ENCODE measurements at regions not wholly inside any gene's neighbourhood (a gene's known extent, or its start where the extent isn't known, plus 50 kb on each side); places are given as distances from the start of the nearest gene placed in this dataset.
A peak's percentile ranks its signal among the peaks of the same experiment; 100 is the strongest.
"Not testable (repeated sequence)": the region's sequence is repeated elsewhere in the genome, so short reads cannot be mapped to it uniquely, and the experiment has no call there.

- no peak for DNase-seq (ENCODE audit: low read depth in 3 of 3)
Observed at GRCh38 chr6:37580176-37580955, 80.7 kb upstream of the CCDC167 start.

DNA sequence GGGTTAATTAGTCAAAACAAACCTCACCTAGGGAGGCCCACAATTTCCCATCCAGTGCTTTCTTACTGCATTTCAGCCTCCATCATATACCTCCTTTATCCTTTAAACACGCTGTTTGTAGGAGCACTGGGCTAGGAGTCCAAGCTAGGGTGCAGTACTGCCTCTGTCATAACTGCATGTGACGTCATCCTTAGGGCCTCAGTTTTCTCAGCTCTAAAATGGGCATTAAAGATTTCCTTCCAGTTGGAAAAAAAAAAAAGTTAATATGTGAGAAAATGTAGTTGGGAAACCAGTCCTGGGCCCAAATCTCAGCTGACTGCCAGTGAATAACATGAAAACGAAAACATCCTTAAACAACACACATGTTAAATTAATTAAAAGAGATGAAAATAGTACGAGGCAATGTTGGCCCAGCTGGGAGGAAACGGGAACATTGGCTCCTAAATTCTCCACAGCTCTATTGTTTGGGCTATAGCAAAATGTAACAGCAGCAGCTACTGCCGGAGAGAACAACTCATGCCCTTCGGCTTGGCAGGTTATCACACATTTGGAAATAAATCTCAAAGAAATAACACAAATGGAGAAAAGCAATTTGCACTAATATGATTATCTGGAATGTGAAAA, 79.9 kb upstream of the CCDC167 start:
- DNase-seq (ENCODE audit: low read depth in 3 of 3): no peak

DNA sequence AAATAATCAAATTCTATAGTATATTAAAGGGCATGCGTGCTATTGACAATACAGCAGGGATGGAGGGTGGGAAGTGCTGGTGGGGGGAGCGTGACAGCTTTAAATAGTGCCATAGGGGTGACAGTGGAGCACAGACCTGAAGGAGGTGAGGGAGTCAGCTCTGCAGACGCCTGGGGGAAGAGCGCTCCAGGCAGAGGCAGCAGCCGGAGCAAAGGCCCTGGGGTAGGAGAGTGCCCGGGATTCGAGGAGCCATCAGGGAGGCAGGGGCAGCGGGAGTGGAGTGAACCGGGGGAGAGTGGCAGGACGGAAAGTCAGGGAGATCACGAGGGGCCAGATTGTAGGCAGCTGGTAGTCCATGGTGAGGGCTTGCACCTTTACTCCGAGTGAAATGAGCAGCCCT, 78.4 kb upstream of the CCDC167 start:
- DNase-seq (ENCODE audit: low read depth in 3 of 3): no peak

GRCh38 chr6:37576336-37576737, 76.6 kb upstream of the CCDC167 start:
- no peak for DNase-seq (ENCODE audit: low read depth in 3 of 3)

DNA sequence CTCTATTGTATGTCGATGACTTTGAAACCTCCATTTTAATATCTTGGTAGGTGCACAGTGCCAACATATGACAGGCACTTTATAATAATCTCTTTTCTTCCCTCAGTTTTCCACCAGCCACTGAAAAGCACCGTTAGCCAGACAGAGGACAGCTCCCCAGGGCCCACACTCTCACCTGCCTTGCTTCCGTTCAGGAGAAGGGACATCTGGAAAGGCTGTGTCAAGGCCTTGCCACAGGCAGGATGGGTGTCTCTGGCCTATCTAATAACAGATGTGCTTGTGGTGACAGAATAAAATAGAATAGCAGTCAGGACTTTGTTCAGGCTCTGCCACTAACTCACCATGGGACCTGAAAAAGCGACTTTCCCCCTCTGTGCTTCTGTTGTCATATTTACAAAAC, 75.5 kb upstream of the CCDC167 start:
- DNase-seq (ENCODE audit: low read depth in 3 of 3): no peak

GRCh38 chr6:37572334-37572733, 72.6 kb upstream of the CCDC167 start:
- DNase-seq (ENCODE audit: low read depth in 3 of 3): no peak

GRCh38 chr6:37570482-37571133, 70.9 kb upstream of the CCDC167 start:
- DNase-seq (ENCODE audit: low read depth in 3 of 3): no peak

- DNase-seq (ENCODE audit: low read depth in 3 of 3): no peak
Observed at GRCh38 chr6:37569743-37570481, 70.2 kb upstream of the CCDC167 start.

GRCh38 chr6:37569317-37569716, 69.6 kb upstream of the CCDC167 start:
- no peak for DNase-seq (ENCODE audit: low read depth in 3 of 3)

GRCh38 chr6:37566950-37567349, 67.3 kb upstream of the CCDC167 start:
- no peak for DNase-seq (ENCODE audit: low read depth in 3 of 3)

GRCh38 chr6:37566111-37566949, 66.6 kb upstream of the CCDC167 start:
- DNase-seq (ENCODE audit: low read depth in 3 of 3): peak; percentile 17 to 57 (median 56)

DNA sequence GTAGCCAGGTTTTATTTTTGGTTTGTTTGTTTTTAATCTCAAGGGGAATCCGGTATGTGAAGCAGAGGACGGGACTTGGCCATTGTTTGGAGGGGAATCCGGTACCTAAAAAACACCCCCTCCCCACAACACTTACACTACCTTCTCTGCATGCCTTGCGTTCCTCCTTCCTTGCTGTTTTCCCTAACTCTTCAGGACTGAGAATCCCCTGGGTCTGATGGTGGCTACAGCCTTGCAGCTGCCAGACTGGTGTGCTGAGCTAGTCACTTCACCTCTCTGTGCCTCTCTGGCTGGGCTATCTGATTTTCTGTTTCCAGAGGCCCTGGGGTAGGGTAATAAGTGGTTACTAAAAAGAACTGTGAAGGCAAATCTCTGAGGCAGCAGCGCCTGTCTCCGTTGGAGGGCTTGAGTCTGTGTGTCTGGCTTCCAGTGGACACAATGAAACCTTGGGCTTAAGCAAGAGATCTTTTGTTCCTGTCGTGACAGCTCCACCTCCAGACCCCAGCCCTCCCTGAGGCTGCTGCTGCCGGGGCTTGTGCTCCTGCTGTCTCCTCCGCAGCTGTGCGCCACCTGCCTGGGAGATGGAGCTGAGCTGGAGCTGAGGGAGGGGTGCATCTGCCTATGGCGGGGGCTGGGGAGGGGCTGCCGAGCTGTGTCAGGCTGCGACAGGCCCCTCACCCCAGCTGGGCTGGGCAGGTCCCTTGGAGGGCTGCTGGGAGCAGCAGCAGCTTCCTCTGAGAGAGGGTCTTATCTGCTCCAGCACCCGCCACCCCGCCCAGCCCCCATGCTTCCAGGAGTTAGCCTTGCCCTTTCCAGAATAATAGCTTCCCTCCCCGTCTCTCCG, 65.8 kb upstream of the CCDC167 start:
- no peak for DNase-seq (ENCODE audit: low read depth in 3 of 3)

DNA sequence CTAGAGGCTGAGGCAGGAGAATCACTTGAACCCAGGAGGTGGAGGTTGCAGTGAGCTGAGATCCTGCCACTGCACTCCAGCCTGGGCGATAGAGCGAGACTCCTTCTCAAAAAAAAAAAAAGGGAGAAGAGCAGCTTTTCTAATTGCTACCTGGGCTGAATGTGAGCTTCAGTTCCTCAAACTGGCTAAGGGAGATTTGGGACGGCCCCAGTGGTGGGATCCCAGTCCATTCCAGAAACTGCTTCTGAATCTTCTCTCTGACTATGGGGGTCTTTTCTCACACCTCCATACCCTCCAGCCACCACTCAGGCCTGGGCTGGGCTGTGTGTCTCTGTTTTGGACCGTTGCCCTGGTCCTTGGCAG, 63.2 kb upstream of the CCDC167 start:
- not testable (repeated sequence) for DNase-seq (ENCODE audit: low read depth in 3 of 3)

GRCh38 chr6:37561361-37561760, 61.7 kb upstream of the CCDC167 start:
- DNase-seq (ENCODE audit: low read depth in 3 of 3): no peak

DNA sequence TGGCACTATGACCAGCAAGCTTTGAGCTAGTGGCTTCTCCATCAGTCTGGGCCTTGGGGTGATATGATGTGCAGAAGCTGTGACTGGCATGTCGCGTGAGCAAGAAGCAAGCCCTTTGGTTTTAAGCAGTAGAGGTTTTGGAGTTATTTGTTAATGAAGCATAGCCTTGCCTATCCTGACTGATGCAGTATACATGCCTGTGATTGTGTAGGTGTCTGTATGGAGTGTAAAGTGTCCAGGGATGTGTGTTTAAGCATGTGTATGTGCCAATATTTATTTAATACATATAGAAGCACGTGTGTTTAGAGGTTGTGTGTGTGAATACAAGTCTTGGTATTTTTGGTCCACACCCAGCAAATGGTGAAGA, 61.0 kb upstream of the CCDC167 start:
- DNase-seq (ENCODE audit: low read depth in 3 of 3): no peak

GRCh38 chr6:37559501-37559900, 59.8 kb upstream of the CCDC167 start:
- DNase-seq (ENCODE audit: low read depth in 3 of 3): no peak

DNA sequence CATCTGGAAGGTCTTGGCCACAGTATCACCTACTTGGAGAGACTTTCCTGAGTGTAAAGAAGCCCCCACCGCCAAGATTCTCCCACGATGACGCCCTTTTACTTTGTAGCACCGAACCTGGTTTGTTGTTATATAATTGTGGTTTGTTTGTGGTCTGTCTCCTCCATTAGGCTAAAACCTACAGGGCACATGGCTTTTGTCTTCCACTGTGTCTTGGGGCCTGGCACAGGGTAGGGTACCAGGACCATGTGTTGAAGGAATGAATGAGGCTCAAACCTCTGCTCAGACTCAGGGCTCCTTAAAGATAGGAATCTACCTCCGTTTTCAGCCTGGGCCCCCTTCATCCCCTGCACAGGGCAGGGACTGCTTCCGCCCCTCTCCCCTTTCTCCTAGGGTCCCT, 59.4 kb upstream of the CCDC167 start:
- no peak for DNase-seq (ENCODE audit: low read depth in 3 of 3)

DNA sequence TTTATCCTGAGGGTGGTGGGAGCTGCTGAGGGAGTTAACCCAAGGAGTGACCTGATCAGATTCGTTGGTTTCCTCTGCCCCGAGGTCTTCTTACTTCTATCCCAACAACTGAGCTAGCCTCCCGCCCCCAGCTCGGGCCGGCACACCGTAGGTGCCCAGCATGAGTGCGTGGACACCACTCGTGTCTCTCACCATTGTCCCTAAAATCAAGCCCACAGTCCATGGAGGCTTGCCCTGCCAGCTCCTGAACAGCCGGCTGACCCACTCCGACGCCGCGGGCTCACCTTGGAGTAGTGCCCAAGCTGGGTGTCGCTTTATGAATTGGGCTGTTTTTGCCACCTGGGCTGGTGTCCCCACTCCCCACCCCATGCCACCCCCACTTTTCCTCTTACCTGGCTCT, 59.0 kb upstream of the CCDC167 start:
- DNase-seq (ENCODE audit: low read depth in 3 of 3): no peak

- DNase-seq (ENCODE audit: low read depth in 3 of 3): no peak
Observed at GRCh38 chr6:37558168-37558567, 58.5 kb upstream of the CCDC167 start.

- DNase-seq (ENCODE audit: low read depth in 3 of 3): no peak
Observed at GRCh38 chr6:37557645-37558114, 58.0 kb upstream of the CCDC167 start.

All from stimulated activated CD4-positive, alpha-beta T cell treated with anti-CD3 and anti-CD28 coated beads, TNF-alpha, amount 100 ng/mL, for 48 hours (primary cell).